ENCODE measurements at regions not wholly inside any gene's neighbourhood (a gene's known extent, or its start where the extent isn't known, plus 50 kb on each side); places are given as distances from the start of the nearest gene placed in this dataset.

DNA sequence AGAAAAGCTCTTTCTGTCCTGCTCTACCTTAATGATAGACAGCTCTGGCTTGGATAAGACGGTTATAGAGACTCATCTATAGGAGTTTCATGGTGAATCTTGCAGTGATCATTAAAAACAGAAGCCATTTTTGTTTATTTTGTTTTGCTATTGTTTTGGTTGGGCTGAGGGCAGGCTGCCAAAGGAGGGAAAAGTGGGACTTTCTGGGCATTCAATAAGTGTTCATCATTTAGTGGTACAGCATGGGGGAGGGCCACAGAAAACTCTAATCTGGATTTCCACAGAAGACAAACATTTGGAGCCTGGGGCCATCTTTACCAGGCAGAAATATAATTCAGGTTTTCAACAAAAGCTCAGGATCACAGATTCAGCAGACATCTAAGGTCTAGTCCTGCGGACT lies 62.4 kb upstream of the EFEMP1 start:
- CTCF ChIA-PET (ENCODE audit: partially characterized antibody): interaction anchor here (1.0 to 2.3 kb wide), 3 partner anchors 10 to 25 kb away, joined by 3 to 6 read pairs (median 4); no protein-coding TSS in a partner anchor
- TF ChIP-seq KDM1A (IDR thresholded peaks at IDR 0.05; ENCODE audit: borderline replicate concordance, low read length) (no peak), RAD21 (IDR thresholded peaks at IDR 0.05 in 1 of 2, conservative IDR thresholded peaks at IDR 0.05 in 1 of 2; ENCODE audit: low read depth in 2 of 2, low read length in 2 of 2) (no peak), RFX5 (IDR thresholded peaks at IDR 0.05; ENCODE audit: borderline replicate concordance, low read depth, low read length) (no peak), TEAD4 (IDR thresholded peaks at IDR 0.05; ENCODE audit: low read depth, low read length) (no peak), POU5F1 (IDR thresholded peaks at IDR 0.05; ENCODE audit: low read depth, low read length) (no peak), CBX5 (IDR thresholded peaks at IDR 0.05; ENCODE audit: low read depth, low read length) (no peak), CBX8 (IDR thresholded peaks at IDR 0.05; ENCODE audit: borderline replicate concordance, low read depth, low read length) (no peak), POLR2A (IDR thresholded peaks at IDR 0.05; ENCODE audit: control extremely low read depth in 1 of 2, low read depth in 2 of 2, low read length in 2 of 2) (no peak), TAF1 (IDR thresholded peaks at IDR 0.05; ENCODE audit: low read depth, low read length) (no peak), CREB1 (IDR thresholded peaks at IDR 0.05) (no peak)
- TF ChIP-seq, protein P1, sequence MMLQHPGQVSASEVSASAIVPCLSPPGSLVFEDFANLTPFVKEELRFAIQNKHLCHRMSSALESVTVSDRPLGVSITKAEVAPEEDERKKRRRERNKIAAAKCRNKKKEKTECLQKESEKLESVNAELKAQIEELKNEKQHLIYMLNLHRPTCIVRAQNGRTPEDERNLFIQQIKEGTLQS (IDR thresholded peaks at IDR 0.05; ENCODE audit: insufficient read depth, low read depth, low read length): no peak
- TF ChIP-seq, protein P2, sequence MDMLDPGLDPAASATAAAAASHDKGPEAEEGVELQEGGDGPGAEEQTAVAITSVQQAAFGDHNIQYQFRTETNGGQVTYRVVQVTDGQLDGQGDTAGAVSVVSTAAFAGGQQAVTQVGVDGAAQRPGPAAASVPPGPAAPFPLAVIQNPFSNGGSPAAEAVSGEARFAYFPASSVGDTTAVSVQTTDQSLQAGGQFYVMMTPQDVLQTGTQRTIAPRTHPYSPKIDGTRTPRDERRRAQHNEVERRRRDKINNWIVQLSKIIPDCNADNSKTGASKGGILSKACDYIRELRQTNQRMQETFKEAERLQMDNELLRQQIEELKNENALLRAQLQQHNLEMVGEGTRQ (IDR thresholded peaks at IDR 0.05; ENCODE audit: low read length): no peak
- TF ChIP-seq, protein P3, sequence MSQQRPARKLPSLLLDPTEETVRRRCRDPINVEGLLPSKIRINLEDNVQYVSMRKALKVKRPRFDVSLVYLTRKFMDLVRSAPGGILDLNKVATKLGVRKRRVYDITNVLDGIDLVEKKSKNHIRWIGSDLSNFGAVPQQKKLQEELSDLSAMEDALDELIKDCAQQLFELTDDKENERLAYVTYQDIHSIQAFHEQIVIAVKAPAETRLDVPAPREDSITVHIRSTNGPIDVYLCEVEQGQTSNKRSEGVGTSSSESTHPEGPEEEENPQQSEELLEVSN (IDR thresholded peaks at IDR 0.05): no peak

More for the DNA sequence above, 62.4 kb upstream of the EFEMP1 start:
- POLR2A ChIA-PET (ENCODE audit: partially characterized antibody): no interaction called here
- no peak overlapping the region for H4K5ac ChIP-seq (ENCODE audit: insufficient read length, low read depth, low read length)
- no peaks in the 10 kb centered on the region for H3K36me3 ChIP-seq (ENCODE audit: control insufficient read depth in 2 of 4, insufficient read depth in 4 of 4, low read length in 3 of 4)
- no peak overlapping the region for H3K4ac ChIP-seq (replicated peaks; ENCODE audit: insufficient read length, low read depth, low read length)
- H2AFZ ChIP-seq (ENCODE audit: low read length): no peak overlapping the region
- H3K18ac ChIP-seq (ENCODE audit: extremely low read depth, low read length): no peak overlapping the region
- H2AK5ac ChIP-seq (ENCODE audit: low read depth, low read length): no peak overlapping the region
- no peak overlapping the region for H2BK5ac ChIP-seq (ENCODE audit: low read depth, low read length)
- H3K4me3 ChIP-seq (ENCODE audit: extremely low read depth in 1 of 4, insufficient read depth in 2 of 4, low read depth in 3 of 4, low read length in 4 of 4): no peak overlapping the region
- no peak overlapping the region for H4K8ac ChIP-seq (ENCODE audit: extremely low read depth, insufficient read depth, low read length)
- H2BK12ac ChIP-seq (ENCODE audit: low read depth, low read length): no peak overlapping the region
- no peak overlapping the region for H3K56ac ChIP-seq (replicated peaks; ENCODE audit: insufficient read length, low read depth, low read length)
- no peaks in the 10 kb centered on the region for H3K23me2 ChIP-seq (ENCODE audit: low read depth, low read length)
- WGBS, 2 experiments (ENCODE audit: extremely low coverage in 1 of 2, insufficient coverage in 1 of 2, insufficient read length in 1 of 2, insufficient replicate concordance in 2 of 2, low coverage in 1 of 2, low lambda C conversion rate in 2 of 2, missing lambda C conversion rate in 1 of 2): 91% methylated on average over 2 of the region's 2 CpGs; no CpG with 5 or more reads in 1 of the 2 experiments
- H2BK20ac ChIP-seq (ENCODE audit: low read length): no peak overlapping the region
- no peaks in the 10 kb centered on the region for H3K79me2 ChIP-seq (ENCODE audit: control insufficient read depth in 1 of 2, insufficient read depth in 2 of 2, low read length in 2 of 2)
- no peak overlapping the region for H3K9ac ChIP-seq (replicated peaks in 1 of 4; ENCODE audit: extremely low read depth in 1 of 4, low read depth in 3 of 4, low read length in 3 of 4)
- no peaks in the 10 kb centered on the region for H3K9me3 ChIP-seq (ENCODE audit: insufficient read depth in 2 of 2, low read depth in 1 of 2, low read length in 1 of 2)
- no peak overlapping the region for H3K23ac ChIP-seq (ENCODE audit: insufficient read length)
- H3K4me2 ChIP-seq (ENCODE audit: insufficient read depth in 1 of 2, low read depth in 2 of 2, low read length in 2 of 2): no peak overlapping the region
- no peaks in the 10 kb centered on the region for H3K27me3 ChIP-seq (replicated peaks in 1 of 4; ENCODE audit: control insufficient read depth in 3 of 4, extremely low read depth in 1 of 4, insufficient read depth in 3 of 4, low read length in 3 of 4)
- no peak overlapping the region for H2BK15ac ChIP-seq (ENCODE audit: low read length)
- peaks cover 0 to 3% (median 0%) of the 10 kb centered on the region in 4 experiments; a peak in 1 of 7 replicates for H3K4me1 ChIP-seq (replicated peaks in 1 of 4; ENCODE audit: control insufficient read depth in 3 of 4, insufficient read depth in 4 of 4, low read length in 3 of 4)
- DNase-seq (ENCODE audit: low read depth in 1 of 2, low spot score in 2 of 2): no peak
- no peak overlapping the region for H3K14ac ChIP-seq (ENCODE audit: insufficient read length)
- no peak overlapping the region for H3K27ac ChIP-seq (ENCODE audit: low read depth, low read length)
- H4K20me1 ChIP-seq (replicated peaks in 1 of 2; ENCODE audit: control insufficient read depth in 1 of 2, insufficient read depth in 2 of 2, low read length in 2 of 2): no peaks in the 10 kb centered on the region
- no peak overlapping the region for H4K91ac ChIP-seq (replicated peaks; ENCODE audit: insufficient read length, low read length)
- no peaks in the 10 kb centered on the region for H3K79me1 ChIP-seq (ENCODE audit: low read depth, low read length)
- no peak overlapping the region for H2BK120ac ChIP-seq (replicated peaks; ENCODE audit: low read depth, low read length)
- FAIRE-seq: no peak

Data from H1 (cell line).